K562 (cell line): ENCODE measurements at regions not wholly inside any gene's neighbourhood (a gene's known extent, or its start where the extent isn't known, plus 50 kb on each side); places are given as distances from the start of the nearest gene placed in this dataset.

Experiments used
- ATAC-seq: fragments of 200-7000 bp; cut with Tn5 transposase; 3 replicates; pipeline ENCODE4 v1.9.1; 2020; ENCODE audit warnings: moderate library complexity
- BruUV-seq: library from RNA; stranded (reverse); fragments of 400-500 nt; replicated peaks from 2 replicates; lab custom pipeline; 2021; lab: Mats Ljungman, UMichigan
- CTCF ChIA-PET: fragments of 300-600 bp; formaldehyde crosslinking; extraction: SDS; loops from one replicate; lab custom pipeline; 2021; ENCODE audit warnings: low intra/inter-chr PET ratio; lab: Yijun Ruan, JAX
- POLR2A ChIA-PET: fragments of 300-600, 350-650 bp; sonication (Branson Sonifier 250); formaldehyde crosslinking; extraction: SDS; loops from one replicate; lab custom pipeline; 2021; ENCODE audit warnings: antibody characterized with exemption, inconsistent platforms; lab: Yijun Ruan, JAX
- DNase-seq, 4 experiments: peaks; one replicate each; pipeline versions ENCODE4 v3.0.0 to v3.0.0-alpha.2; 2011 to 2018; ENCODE audit warnings: low spot score in 3 of 4, mixed read lengths in 3 of 4; ENCODE audit errors: extremely low read depth in 1 of 4
- FAIRE-seq: peaks from 2 replicates; lab custom pipeline; 2011; peaks lifted over from hg19 to GRCh38; lab: Jason Lieb, UNC
- H2AFZ ChIP-seq: 2 replicates; pipeline ENCODE4 v1.6.0; 2011; ENCODE audit warnings: low read depth, low read length, control low read depth, inconsistent platforms
- H3K27ac ChIP-seq: fragments of 200-600 bp; 3 replicates; pipeline ENCODE4 v1.8.0; 2011; ENCODE audit warnings: low read depth, mild to moderate bottlenecking, control low read depth, inconsistent platforms, low read length, moderate library complexity, mixed read lengths; ENCODE audit errors: extremely low read depth
- H3K27me3 ChIP-seq, 2 experiments: fragments of 300-600 bp in 1 of 2; 2 replicates in 1 of 2; 3 replicates in 1 of 2; pipeline versions ENCODE4 v1.6.0 to v1.8.0; 2011; ENCODE audit warnings: inconsistent platforms in 2 of 2, low read length in 2 of 2, mild to moderate bottlenecking in 1 of 2, mixed read lengths in 1 of 2, moderate library complexity in 1 of 2; ENCODE audit not compliant: control insufficient read depth in 2 of 2, insufficient read depth in 2 of 2
- H3K36me3 ChIP-seq: fragments of 300-600 bp; 3 replicates; pipeline ENCODE4 v1.8.0; 2011; ENCODE audit warnings: mild to moderate bottlenecking, low read length, inconsistent platforms; ENCODE audit not compliant: control insufficient read depth, insufficient read depth
- H3K4me1 ChIP-seq, 2 experiments: fragments of 200-600 bp in 1 of 2; replicated peaks in 1 of 2; 2 replicates in 1 of 2; 3 replicates in 1 of 2; pipeline versions ENCODE4 v1.5.1 to v1.8.0; 2011; ENCODE audit warnings: inconsistent platforms in 2 of 2, low read length in 2 of 2, mild to moderate bottlenecking in 1 of 2, mixed read lengths in 1 of 2, moderate library complexity in 1 of 2; ENCODE audit not compliant: control insufficient read depth in 2 of 2, insufficient read depth in 2 of 2
- H3K4me2 ChIP-seq: 2 replicates; pipeline ENCODE4 v1.6.1; 2011; ENCODE audit warnings: low read length, control low read depth, inconsistent platforms, mixed read lengths; ENCODE audit not compliant: insufficient read depth
- H3K4me3 ChIP-seq: fragments of 200-600 bp; sonication (generic), shearing (Covaris generic); 2 replicates; pipeline ENCODE4 v1.5.1; 2016; ENCODE audit warnings: control low read depth, inconsistent platforms
- H3K79me2 ChIP-seq: fragments of 200-600 bp; 3 replicates; pipeline ENCODE4 v1.8.0; 2011; ENCODE audit warnings: low read length, inconsistent platforms; ENCODE audit not compliant: control insufficient read depth, insufficient read depth
- H3K9ac ChIP-seq, 2 experiments: 2 replicates each; pipeline versions ENCODE4 v1.6.0 to v1.6.1; 2011; ENCODE audit warnings: low read depth in 2 of 2, low read length in 2 of 2, control low read depth in 1 of 2, inconsistent platforms in 1 of 2, mild to moderate bottlenecking in 1 of 2, mixed read lengths in 1 of 2; ENCODE audit not compliant: insufficient read depth in 1 of 2
- H3K9me1 ChIP-seq: one replicate; pipeline ENCODE4 v1.6.0; 2011; ENCODE audit warnings: inconsistent platforms, mild to moderate bottlenecking, low read length, moderate library complexity; ENCODE audit not compliant: control insufficient read depth, insufficient read depth
- H3K9me3 ChIP-seq: replicated peaks from 2 replicates; pipeline ENCODE4 v1.5.1; 2011; ENCODE audit warnings: low read depth, low read length, inconsistent platforms; ENCODE audit not compliant: control insufficient read depth, insufficient read depth
- H4K20me1 ChIP-seq: replicated peaks from 2 replicates; pipeline ENCODE4 v1.6.1; 2011; ENCODE audit warnings: low read length, inconsistent platforms, mixed read lengths; ENCODE audit not compliant: control insufficient read depth, insufficient read depth
- MAZ ChIP-seq, 2 experiments: fragments of 450-650 bp in 1 of 2; sonication (generic) in 1 of 2; formaldehyde crosslinking; IDR thresholded peaks in 1 of 2; conservative IDR thresholded peaks in 1 of 2; 2 replicates each; pipeline versions ENCODE4 v1.4.0 to v1.5.0; 2020; ENCODE audit warnings: mild to moderate bottlenecking in 1 of 2, missing genetic modification reagents in 1 of 2
- ZBTB9 ChIP-seq: fragments of 450-650 bp; formaldehyde crosslinking; IDR thresholded peaks from 2 replicates; pipeline ENCODE4 v1.4.0; 2020; ENCODE audit warnings: mild to moderate bottlenecking, moderate library complexity
- ZNF175 ChIP-seq: fragments of 200-800 bp; sonication (Bioruptor generic); IDR thresholded peaks from 2 replicates; pipeline ENCODE4 v1.6.1; 2016; ENCODE audit warnings: low read depth, mild to moderate bottlenecking, missing genetic modification characterization, missing compliant biosample characterization
- ZNF445 ChIP-seq: fragments of 250-450 bp; sonication (Bioruptor Pico); IDR thresholded peaks from 2 replicates; pipeline ENCODE4 v1.4.0; 2020; ENCODE audit warnings: low read depth, mild to moderate bottlenecking, moderate library complexity
- WGBS: fragments of 100-300 bp; shearing (Covaris generic); methylation state at CpG from one replicate; pipeline ENCODE4 v1.1.6; 2016; ENCODE audit warnings: low coverage, mixed read lengths; ENCODE audit not compliant: insufficient coverage; ENCODE audit errors: missing lambda C conversion rate; 5-methylcytosine and 5-hydroxymethylcytosine counted together
- in situ Hi-C: fragments of 300-500 bp; cut with MboI; formaldehyde crosslinking; loops from 4 replicates; pipeline ENCODE4 v1.15.0; 2018; ENCODE audit warnings: inconsistent platforms, mixed read lengths
- intact Hi-C: fragments of 100-400 bp; cut with micrococcal nuclease; formaldehyde crosslinking; loops from 2 replicates; pipeline ENCODE4 v1.14.2; 2022
- TF ChIP-seq, protein P1 (sequence below), 2 experiments: IDR thresholded peaks in 1 of 2; conservative IDR thresholded peaks in 1 of 2; 2 replicates each; pipeline ENCODE4 v1.6.1; 2016; ENCODE audit warnings: low read depth in 2 of 2, mild to moderate bottlenecking in 1 of 2, missing compliant biosample characterization in 1 of 2, missing genetic modification characterization in 1 of 2, moderate library complexity in 1 of 2
- TF ChIP-seq, protein P2 (sequence below): fragments of 250-450 bp; sonication (Bioruptor Pico); IDR thresholded peaks from 2 replicates; pipeline ENCODE4 v1.5.0; 2021
- TF ChIP-seq, protein P3 (sequence below), 2 experiments: fragments of 200-800 bp in 1 of 2; sonication (Bioruptor generic) in 1 of 2; sonication (generic) in 1 of 2; formaldehyde crosslinking in 1 of 2; IDR thresholded peaks in 1 of 2; conservative IDR thresholded peaks in 1 of 2; 2 replicates each; pipeline versions ENCODE4 v1.5.0 to v1.6.1; 2016 to 2020; ENCODE audit warnings: missing compliant biosample characterization in 1 of 2, missing genetic modification characterization in 1 of 2, missing genetic modification reagents in 1 of 2

- TF ChIP-seq, protein P1, sequence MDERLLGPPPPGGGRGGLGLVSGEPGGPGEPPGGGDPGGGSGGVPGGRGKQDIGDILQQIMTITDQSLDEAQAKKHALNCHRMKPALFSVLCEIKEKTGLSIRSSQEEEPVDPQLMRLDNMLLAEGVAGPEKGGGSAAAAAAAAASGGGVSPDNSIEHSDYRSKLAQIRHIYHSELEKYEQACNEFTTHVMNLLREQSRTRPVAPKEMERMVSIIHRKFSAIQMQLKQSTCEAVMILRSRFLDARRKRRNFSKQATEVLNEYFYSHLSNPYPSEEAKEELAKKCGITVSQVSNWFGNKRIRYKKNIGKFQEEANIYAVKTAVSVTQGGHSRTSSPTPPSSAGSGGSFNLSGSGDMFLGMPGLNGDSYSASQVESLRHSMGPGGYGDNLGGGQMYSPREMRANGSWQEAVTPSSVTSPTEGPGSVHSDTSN (CRISPR knock-in tag; IDR thresholded peaks at IDR 0.05; ENCODE audit: low read depth), result no peak
- TF ChIP-seq, protein P1 (tag; conservative IDR thresholded peaks at IDR 0.05; ENCODE audit: low read depth), result no peak
Measured at GRCh38 chr12:25689996-25690501, 137.0 kb upstream of the LMNTD1 start (continued).

DNA sequence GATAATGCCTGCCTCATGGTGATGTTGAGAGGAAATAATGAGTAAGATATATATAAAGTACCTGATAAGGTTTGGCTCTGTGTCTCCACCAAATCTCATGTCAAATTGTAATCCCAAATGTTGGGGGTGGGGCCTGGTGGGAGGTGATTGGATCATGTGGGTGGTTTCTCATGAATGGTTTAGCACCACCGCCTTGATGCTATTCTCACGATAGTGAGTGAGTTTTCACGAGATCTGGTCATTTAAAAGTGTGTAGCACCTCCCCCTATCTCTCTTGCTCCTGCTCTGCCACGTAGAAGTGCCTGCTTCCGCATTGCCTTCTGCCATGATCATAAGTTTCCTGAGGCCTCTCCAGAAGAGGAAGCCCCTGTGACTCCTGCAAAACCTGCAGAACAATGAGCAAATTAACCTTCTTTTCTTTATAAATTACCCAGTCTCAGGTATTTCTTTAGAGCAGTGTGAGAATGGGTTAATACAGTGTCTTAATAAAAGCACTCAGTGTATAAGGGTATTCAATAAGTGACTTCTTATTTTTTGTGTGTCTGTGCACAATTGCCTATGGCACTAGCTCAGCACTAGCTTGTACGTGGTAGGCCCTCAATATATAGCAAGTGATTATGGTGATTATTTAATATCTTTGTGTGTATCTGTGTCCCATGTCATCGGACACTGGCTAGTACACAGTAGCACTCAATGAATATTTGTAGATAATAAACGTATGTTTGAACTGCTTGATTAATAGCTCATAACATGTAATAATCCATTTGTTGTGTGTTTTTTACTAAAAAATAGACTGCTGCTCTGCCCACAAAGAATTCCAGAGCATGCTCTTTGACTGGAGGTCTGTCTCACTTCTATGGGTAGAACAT is 138.1 kb upstream of the LMNTD1 start:
- Histone ChIP-seq H3K27ac (peak overlapping the region; percentile 83; the same call in 2 of the 3 replicates), H3K79me2 (no peaks in the 10 kb centered on the region), H2AFZ (peak overlapping the region; percentile 40; the same call in 1 of the 2 replicates), H3K9me1 (no peaks in the 10 kb centered on the region), H4K20me1 (no peaks in the 10 kb centered on the region), H3K4me1 (peaks cover 0 to 21% of the 10 kb centered on the region in 2 experiments), H3K36me3 (no peaks in the 10 kb centered on the region), H3K9me3 (no peaks in the 10 kb centered on the region), H3K4me2 (no peak overlapping the region; the same call in 1 of the 2 replicates), H3K4me3 (no peak overlapping the region), H3K9ac (peak overlapping the region in 1 of 2 experiments; percentile 28; a peak in 1 of 4 replicates), H3K27me3 (no peaks in the 10 kb centered on the region)
- ChIA-PET CTCF (no interaction called here), POLR2A (interaction anchor here (0.6 to 1.3 kb wide), 3 partner anchors 8 to 223 kb away, joined by 3 to 5 read pairs (median 3); no protein-coding TSS in a partner anchor)
- 9% methylated on average over 8 of the region's 8 CpGs for WGBS
- peak; percentile 70 for ATAC-seq
- intact Hi-C loops, result no loop called here
- in situ Hi-C loops, result no loop called here
- no peak for FAIRE-seq
- BruUV-seq, result no TSS peak
- DNase-seq, result peak in 1 of 4 experiments; percentile 3
- TF ChIP-seq ZBTB9 (CRISPR knock-in tag) (peak; percentile 64; the same call in 1 of the 2 replicates), ZNF175 (CRISPR knock-in tag) (peak; percentile 69), ZNF445 (no peak), MAZ (CRISPR knock-in tag; conservative IDR thresholded peaks at IDR 0.05 in 1 of 2, IDR thresholded peaks at IDR 0.05 in 1 of 2) (peak in 1 of 2 experiments; percentile 42; a peak in 1 of 4 replicates)
- TF ChIP-seq, protein P2, sequence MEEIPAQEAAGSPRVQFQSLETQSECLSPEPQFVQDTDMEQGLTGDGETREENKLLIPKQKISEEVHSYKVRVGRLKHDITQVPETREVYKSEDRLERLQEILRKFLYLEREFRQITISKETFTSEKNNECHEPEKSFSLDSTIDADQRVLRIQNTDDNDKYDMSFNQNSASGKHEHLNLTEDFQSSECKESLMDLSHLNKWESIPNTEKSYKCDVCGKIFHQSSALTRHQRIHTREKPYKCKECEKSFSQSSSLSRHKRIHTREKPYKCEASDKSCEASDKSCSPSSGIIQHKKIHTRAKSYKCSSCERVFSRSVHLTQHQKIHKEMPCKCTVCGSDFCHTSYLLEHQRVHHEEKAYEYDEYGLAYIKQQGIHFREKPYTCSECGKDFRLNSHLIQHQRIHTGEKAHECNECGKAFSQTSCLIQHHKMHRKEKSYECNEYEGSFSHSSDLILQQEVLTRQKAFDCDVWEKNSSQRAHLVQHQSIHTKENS (CRISPR knock-in tag), result no peak
- TF ChIP-seq, protein P3, sequence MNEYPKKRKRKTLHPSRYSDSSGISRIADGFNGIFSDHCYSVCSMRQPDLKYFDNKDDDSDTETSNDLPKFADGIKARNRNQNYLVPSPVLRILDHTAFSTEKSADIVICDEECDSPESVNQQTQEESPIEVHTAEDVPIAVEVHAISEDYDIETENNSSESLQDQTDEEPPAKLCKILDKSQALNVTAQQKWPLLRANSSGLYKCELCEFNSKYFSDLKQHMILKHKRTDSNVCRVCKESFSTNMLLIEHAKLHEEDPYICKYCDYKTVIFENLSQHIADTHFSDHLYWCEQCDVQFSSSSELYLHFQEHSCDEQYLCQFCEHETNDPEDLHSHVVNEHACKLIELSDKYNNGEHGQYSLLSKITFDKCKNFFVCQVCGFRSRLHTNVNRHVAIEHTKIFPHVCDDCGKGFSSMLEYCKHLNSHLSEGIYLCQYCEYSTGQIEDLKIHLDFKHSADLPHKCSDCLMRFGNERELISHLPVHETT (CRISPR knock-in tag; conservative IDR thresholded peaks at IDR 0.05 in 1 of 2, IDR thresholded peaks at IDR 0.05 in 1 of 2), result peak in 1 of 2 experiments; percentile 37; a peak in 2 of 4 replicates
